ENCODE measurements at regions not wholly inside any gene's neighbourhood (a gene's known extent, or its start where the extent isn't known, plus 50 kb on each side); places are given as distances from the start of the nearest gene placed in this dataset.
A peak's percentile ranks its signal among the peaks of the same experiment; 100 is the strongest.
"Not testable (repeated sequence)": the region's sequence is repeated elsewhere in the genome, so short reads cannot be mapped to it uniquely, and the experiment has no call there.

- DNase-seq (ENCODE audit: low read depth in 1 of 2, low spot score in 1 of 2), result peak in 1 of 2 donors; percentile 14
These were observed 69.4 kb upstream of the NUDT4B start for GRCh38 chr1:148679050-148679786.

- not testable (repeated sequence) for DNase-seq (ENCODE audit: low read depth in 1 of 2, low spot score in 1 of 2)
These were observed 68.7 kb upstream of the NUDT4B start for GRCh38 chr1:148679787-148680326.

DNA sequence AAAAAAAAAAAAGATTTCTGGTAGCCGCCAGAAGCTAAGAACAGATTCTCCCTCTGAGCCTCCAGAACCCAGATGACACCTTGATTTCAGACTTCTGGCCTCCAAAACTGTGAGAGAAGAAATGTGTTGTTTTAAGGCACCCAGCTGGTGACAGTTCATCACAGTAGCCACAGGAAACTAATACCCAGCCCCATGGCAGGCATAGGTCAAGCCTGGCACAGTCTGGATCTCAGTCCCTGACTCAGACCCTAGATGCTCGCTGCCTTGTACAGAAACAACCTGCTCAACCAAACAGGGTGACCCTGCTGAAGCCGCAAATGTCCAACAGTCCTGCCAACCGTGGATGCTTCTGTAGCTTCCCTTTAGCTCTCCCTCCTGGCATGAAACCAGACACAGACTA lies 61.8 kb upstream of the NUDT4B start:
- not testable (repeated sequence) for DNase-seq (ENCODE audit: low read depth in 1 of 2, low spot score in 1 of 2)

DNA sequence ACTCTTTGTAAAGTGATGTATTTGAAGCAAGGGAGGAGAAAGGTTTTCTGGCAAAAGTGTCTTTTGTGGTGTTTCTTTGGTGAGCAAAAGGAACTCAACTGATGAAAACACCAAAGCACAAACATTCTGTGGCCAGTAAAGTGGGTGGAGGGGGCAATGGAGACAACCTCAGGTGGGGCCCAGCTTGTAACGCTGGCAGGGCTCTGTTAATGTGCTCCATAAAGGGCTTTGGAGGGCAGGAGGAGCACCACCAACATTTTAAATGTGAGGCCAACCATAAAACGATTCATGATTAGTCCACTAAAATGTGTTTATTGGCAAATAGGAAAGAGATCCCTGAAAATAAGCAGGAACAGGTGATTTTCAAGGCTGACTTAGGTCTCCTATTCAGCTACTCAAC lies 61.2 kb upstream of the NUDT4B start:
- DNase-seq (ENCODE audit: low read depth in 1 of 2, low spot score in 1 of 2), result not testable (repeated sequence)

All from stimulated activated CD4-positive, alpha-beta T cell treated with anti-CD3 and anti-CD28 coated beads, Interleukin-15, amount 100 ng/mL, for 1 hour (primary cell).